ENCODE measurements at regions not wholly inside any gene's neighbourhood (a gene's known extent, or its start where the extent isn't known, plus 50 kb on each side); places are given as distances from the start of the nearest gene placed in this dataset.

DNA sequence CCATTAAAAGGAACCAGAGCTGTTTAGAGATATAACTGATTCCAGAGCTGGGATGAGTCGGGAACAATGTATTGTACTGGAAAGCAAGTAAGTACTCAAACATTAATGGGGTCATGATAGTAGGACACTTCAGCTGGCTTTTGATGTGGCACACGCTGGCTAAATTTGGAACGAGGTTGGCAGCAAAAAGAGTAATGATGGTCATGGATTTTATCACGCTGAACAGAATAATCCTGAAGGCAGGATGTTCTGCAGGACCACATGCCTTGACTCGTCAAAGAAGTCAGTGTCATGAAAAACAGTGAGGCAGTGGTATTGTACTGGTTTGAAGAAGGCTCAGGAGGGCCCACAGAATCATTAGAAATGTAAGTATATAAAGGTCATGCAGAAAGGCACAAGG lies 220.3 kb downstream of the SNX13 start:
- Histone ChIP-seq H3K4me3 (ENCODE audit: low read length) (no peak overlapping the region), H3F3A (ENCODE audit: insufficient read depth, low read length, poor library complexity, severe bottlenecking) (no peaks in the 10 kb centered on the region), H3K9me3 (ENCODE audit: low read length) (no peaks in the 10 kb centered on the region), H3K9ac (ENCODE audit: low read length) (no peak overlapping the region), H3K9me2 (ENCODE audit: insufficient read depth, low read length) (no peaks in the 10 kb centered on the region), H2AFZ (ENCODE audit: low read depth, low read length) (no peak overlapping the region), H3K27ac (ENCODE audit: low read length) (no peak overlapping the region), H4K20me1 (ENCODE audit: insufficient read depth) (no peaks in the 10 kb centered on the region), H3K79me2 (replicated peaks; ENCODE audit: insufficient read depth, low read length) (no peaks in the 10 kb centered on the region), H3K36me3 (ENCODE audit: insufficient read depth, low read length) (no peaks in the 10 kb centered on the region), H3K4me2 (ENCODE audit: low read length) (no peak overlapping the region), H3K27me3 (ENCODE audit: insufficient read depth, low read depth, low read length) (no peaks in the 10 kb centered on the region)
- TF ChIP-seq EZH2 (IDR thresholded peaks at IDR 0.05; ENCODE audit: borderline replicate concordance, insufficient read depth, low read length, poor library complexity, severe bottlenecking) = no peak
- TF ChIP-seq, protein P1, sequence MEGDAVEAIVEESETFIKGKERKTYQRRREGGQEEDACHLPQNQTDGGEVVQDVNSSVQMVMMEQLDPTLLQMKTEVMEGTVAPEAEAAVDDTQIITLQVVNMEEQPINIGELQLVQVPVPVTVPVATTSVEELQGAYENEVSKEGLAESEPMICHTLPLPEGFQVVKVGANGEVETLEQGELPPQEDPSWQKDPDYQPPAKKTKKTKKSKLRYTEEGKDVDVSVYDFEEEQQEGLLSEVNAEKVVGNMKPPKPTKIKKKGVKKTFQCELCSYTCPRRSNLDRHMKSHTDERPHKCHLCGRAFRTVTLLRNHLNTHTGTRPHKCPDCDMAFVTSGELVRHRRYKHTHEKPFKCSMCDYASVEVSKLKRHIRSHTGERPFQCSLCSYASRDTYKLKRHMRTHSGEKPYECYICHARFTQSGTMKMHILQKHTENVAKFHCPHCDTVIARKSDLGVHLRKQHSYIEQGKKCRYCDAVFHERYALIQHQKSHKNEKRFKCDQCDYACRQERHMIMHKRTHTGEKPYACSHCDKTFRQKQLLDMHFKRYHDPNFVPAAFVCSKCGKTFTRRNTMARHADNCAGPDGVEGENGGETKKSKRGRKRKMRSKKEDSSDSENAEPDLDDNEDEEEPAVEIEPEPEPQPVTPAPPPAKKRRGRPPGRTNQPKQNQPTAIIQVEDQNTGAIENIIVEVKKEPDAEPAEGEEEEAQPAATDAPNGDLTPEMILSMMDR (IDR thresholded peaks at IDR 0.05; ENCODE audit: poor library complexity, severe bottlenecking) = no peak
- no peak for TF ChIP-seq SMC3 (conservative IDR thresholded peaks at IDR 0.05; ENCODE audit: poor library complexity)
- no peak for TF ChIP-seq POLR2AphosphoS5 (IDR thresholded peaks at IDR 0.05)
- TF ChIP-seq EP300 (conservative IDR thresholded peaks at IDR 0.05; ENCODE audit: poor library complexity, severe bottlenecking) = no peak
- TF ChIP-seq TAF1 (IDR thresholded peaks at IDR 0.05; ENCODE audit: low read depth) = no peak
- TF ChIP-seq, protein P2, sequence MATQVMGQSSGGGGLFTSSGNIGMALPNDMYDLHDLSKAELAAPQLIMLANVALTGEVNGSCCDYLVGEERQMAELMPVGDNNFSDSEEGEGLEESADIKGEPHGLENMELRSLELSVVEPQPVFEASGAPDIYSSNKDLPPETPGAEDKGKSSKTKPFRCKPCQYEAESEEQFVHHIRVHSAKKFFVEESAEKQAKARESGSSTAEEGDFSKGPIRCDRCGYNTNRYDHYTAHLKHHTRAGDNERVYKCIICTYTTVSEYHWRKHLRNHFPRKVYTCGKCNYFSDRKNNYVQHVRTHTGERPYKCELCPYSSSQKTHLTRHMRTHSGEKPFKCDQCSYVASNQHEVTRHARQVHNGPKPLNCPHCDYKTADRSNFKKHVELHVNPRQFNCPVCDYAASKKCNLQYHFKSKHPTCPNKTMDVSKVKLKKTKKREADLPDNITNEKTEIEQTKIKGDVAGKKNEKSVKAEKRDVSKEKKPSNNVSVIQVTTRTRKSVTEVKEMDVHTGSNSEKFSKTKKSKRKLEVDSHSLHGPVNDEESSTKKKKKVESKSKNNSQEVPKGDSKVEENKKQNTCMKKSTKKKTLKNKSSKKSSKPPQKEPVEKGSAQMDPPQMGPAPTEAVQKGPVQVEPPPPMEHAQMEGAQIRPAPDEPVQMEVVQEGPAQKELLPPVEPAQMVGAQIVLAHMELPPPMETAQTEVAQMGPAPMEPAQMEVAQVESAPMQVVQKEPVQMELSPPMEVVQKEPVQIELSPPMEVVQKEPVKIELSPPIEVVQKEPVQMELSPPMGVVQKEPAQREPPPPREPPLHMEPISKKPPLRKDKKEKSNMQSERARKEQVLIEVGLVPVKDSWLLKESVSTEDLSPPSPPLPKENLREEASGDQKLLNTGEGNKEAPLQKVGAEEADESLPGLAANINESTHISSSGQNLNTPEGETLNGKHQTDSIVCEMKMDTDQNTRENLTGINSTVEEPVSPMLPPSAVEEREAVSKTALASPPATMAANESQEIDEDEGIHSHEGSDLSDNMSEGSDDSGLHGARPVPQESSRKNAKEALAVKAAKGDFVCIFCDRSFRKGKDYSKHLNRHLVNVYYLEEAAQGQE (IDR thresholded peaks at IDR 0.05; ENCODE audit: borderline replicate concordance) = no peak
- TF ChIP-seq RAD21 (conservative IDR thresholded peaks at IDR 0.05) = no peak
- no peak for TF ChIP-seq MXI1 (conservative IDR thresholded peaks at IDR 0.05; ENCODE audit: poor library complexity, severe bottlenecking)

DNA sequence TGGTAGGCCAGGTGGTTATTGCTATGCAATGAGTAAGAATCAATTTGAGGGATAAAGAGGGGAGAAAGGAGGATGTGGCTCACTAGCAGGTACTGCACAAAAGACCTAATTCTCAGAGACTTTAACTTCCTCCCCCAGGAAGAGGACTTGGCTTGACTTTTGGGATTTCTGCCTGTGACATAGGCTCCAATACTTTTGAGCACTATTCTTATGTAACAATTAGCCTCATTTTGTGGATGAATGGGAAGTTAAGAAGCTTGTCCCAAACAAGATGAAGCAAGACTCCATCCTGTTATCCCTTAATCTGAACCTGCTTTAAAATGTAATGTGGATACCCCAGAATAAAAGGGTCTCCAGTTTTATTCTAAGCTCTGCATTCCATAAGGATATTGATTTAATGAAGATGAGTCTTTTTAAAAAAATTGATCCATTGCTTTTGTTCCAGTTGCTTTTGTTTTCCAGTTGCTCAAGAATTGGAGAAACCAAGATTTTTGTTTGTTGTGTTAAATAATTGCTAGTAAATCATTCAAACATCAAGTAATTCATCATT lies 218.5 kb downstream of the SNX13 start:
- H3K9ac ChIP-seq (ENCODE audit: low read length) = no peak overlapping the region
- no peaks in the 10 kb centered on the region for H3K27me3 ChIP-seq (ENCODE audit: insufficient read depth, low read depth, low read length)
- no peak overlapping the region for H2AFZ ChIP-seq (ENCODE audit: low read depth, low read length)
- no peak overlapping the region for H3K4me3 ChIP-seq (ENCODE audit: low read length)
- H3K79me2 ChIP-seq (replicated peaks; ENCODE audit: insufficient read depth, low read length) = no peaks in the 10 kb centered on the region
- TF ChIP-seq SMC3 (conservative IDR thresholded peaks at IDR 0.05; ENCODE audit: poor library complexity) (no peak), EZH2 (IDR thresholded peaks at IDR 0.05; ENCODE audit: borderline replicate concordance, insufficient read depth, low read length, poor library complexity, severe bottlenecking) (no peak), RAD21 (conservative IDR thresholded peaks at IDR 0.05) (no peak), TAF1 (IDR thresholded peaks at IDR 0.05; ENCODE audit: low read depth) (no peak), POLR2AphosphoS5 (IDR thresholded peaks at IDR 0.05) (no peak)
- TF ChIP-seq, protein P1 (IDR thresholded peaks at IDR 0.05; ENCODE audit: poor library complexity, severe bottlenecking) = no peak
- TF ChIP-seq, protein P2 (IDR thresholded peaks at IDR 0.05; ENCODE audit: borderline replicate concordance) = no peak
- no peaks in the 10 kb centered on the region for H3K9me2 ChIP-seq (ENCODE audit: insufficient read depth, low read length)
- H3F3A ChIP-seq (ENCODE audit: insufficient read depth, low read length, poor library complexity, severe bottlenecking) = no peaks in the 10 kb centered on the region
- no peaks in the 10 kb centered on the region for H3K36me3 ChIP-seq (ENCODE audit: insufficient read depth, low read length)
- H3K27ac ChIP-seq (ENCODE audit: low read length) = no peak overlapping the region
- no peak overlapping the region for H3K4me2 ChIP-seq (ENCODE audit: low read length)
- H4K20me1 ChIP-seq (ENCODE audit: insufficient read depth) = no peaks in the 10 kb centered on the region
- no peaks in the 10 kb centered on the region for H3K9me3 ChIP-seq (ENCODE audit: low read length)
